Mesenchymal stem cell (in vitro differentiated cells and primary cell): ENCODE measurements at regions not wholly inside any gene's neighbourhood (a gene's known extent, or its start where the extent isn't known, plus 50 kb on each side); places are given as distances from the start of the nearest gene placed in this dataset.

Source experiments
- DNase-seq: peaks from one replicate; pipeline ENCODE4 v3.0.0-alpha.2; 2013
- H2AFZ ChIP-seq: one replicate; pipeline ENCODE4 v1.6.1; 2013; ENCODE audit warnings: low read depth, mild to moderate bottlenecking, control low read depth, inconsistent platforms, low read length, moderate library complexity
- H2AK5ac ChIP-seq: 2 replicates; pipeline ENCODE4 v1.6.1; 2013; ENCODE audit warnings: low read length, moderate library complexity, mild to moderate bottlenecking, inconsistent platforms; ENCODE audit not compliant: severe bottlenecking
- H2BK120ac ChIP-seq: one replicate; pipeline ENCODE4 v1.6.1; 2013; ENCODE audit warnings: low read depth, mild to moderate bottlenecking, inconsistent platforms, low read length, moderate library complexity
- H2BK12ac ChIP-seq, 2 experiments: one replicate each; pipeline ENCODE4 v1.6.1; 2013; ENCODE audit warnings: inconsistent platforms in 2 of 2, low read length in 2 of 2, mild to moderate bottlenecking in 2 of 2, moderate library complexity in 2 of 2, control low read depth in 1 of 2
- H2BK15ac ChIP-seq: one replicate; pipeline ENCODE4 v1.6.1; 2013; ENCODE audit warnings: mild to moderate bottlenecking, low read depth, inconsistent platforms; ENCODE audit not compliant: poor library complexity, severe bottlenecking
- H2BK5ac ChIP-seq: 2 replicates; pipeline ENCODE4 v1.6.1; 2013; ENCODE audit warnings: low read depth, mild to moderate bottlenecking, low read length, control low read depth, inconsistent platforms; ENCODE audit not compliant: poor library complexity, severe bottlenecking
- H3K14ac ChIP-seq, 2 experiments: one replicate each; pipeline ENCODE4 v1.6.1; 2013; ENCODE audit warnings: inconsistent platforms in 2 of 2, low read length in 2 of 2, control low read depth in 1 of 2, mild to moderate bottlenecking in 1 of 2, moderate library complexity in 1 of 2
- H3K18ac ChIP-seq, 2 experiments: one replicate each; pipeline ENCODE4 v1.6.1; 2013; ENCODE audit warnings: inconsistent platforms in 2 of 2, low read length in 2 of 2, control low read depth in 1 of 2, low read depth in 1 of 2, mild to moderate bottlenecking in 1 of 2
- H3K23ac ChIP-seq, 2 experiments: one replicate each; pipeline ENCODE4 v1.6.1; 2013; ENCODE audit warnings: inconsistent platforms in 2 of 2, low read length in 2 of 2, mild to moderate bottlenecking in 2 of 2, moderate library complexity in 2 of 2, control low read depth in 1 of 2
- H3K27ac ChIP-seq: 2 replicates; pipeline ENCODE4 v1.5.1; 2013; ENCODE audit warnings: mild to moderate bottlenecking, moderate library complexity, low read length, control low read depth, inconsistent platforms; ENCODE audit not compliant: poor library complexity, severe bottlenecking
- H3K27me3 ChIP-seq, 2 experiments: 2 replicates each; pipeline versions ENCODE4 v1.6.1 to v1.7.0; 2013; ENCODE audit warnings: low read length in 2 of 2, mild to moderate bottlenecking in 2 of 2, moderate library complexity in 2 of 2, control low read depth in 1 of 2, inconsistent platforms in 1 of 2; ENCODE audit not compliant: control insufficient read depth in 1 of 2, insufficient read depth in 1 of 2
- H3K36me3 ChIP-seq, 2 experiments: 2 replicates each; pipeline versions ENCODE4 v1.6.1 to v1.7.0; 2013; ENCODE audit warnings: low read length in 2 of 2, control low read depth in 1 of 2, inconsistent platforms in 1 of 2, low read depth in 1 of 2, mild to moderate bottlenecking in 1 of 2; ENCODE audit not compliant: insufficient read depth in 2 of 2, control insufficient read depth in 1 of 2
- H3K4ac ChIP-seq, 2 experiments: one replicate each; pipeline ENCODE4 v1.6.1; 2013; ENCODE audit warnings: inconsistent platforms in 2 of 2, low read length in 2 of 2, mild to moderate bottlenecking in 2 of 2, moderate library complexity in 2 of 2, control low read depth in 1 of 2, low read depth in 1 of 2
- H3K4me1 ChIP-seq: 2 replicates; pipeline ENCODE4 v1.6.1; 2013; ENCODE audit warnings: low read depth, low read length, control low read depth; ENCODE audit not compliant: control insufficient read depth, insufficient read depth
- H3K4me2 ChIP-seq: 2 replicates; pipeline ENCODE4 v1.6.1; 2013; ENCODE audit warnings: low read length, mild to moderate bottlenecking, inconsistent platforms; ENCODE audit not compliant: poor library complexity, severe bottlenecking
- H3K4me3 ChIP-seq, 2 experiments: 2 replicates each; pipeline versions ENCODE4 v1.5.1 to v1.7.0; 2013; ENCODE audit warnings: low read length in 2 of 2, mild to moderate bottlenecking in 2 of 2, control low read depth in 1 of 2, low read depth in 1 of 2; ENCODE audit not compliant: insufficient read depth in 1 of 2
- H3K79me1 ChIP-seq: replicated peaks from 2 replicates; pipeline ENCODE4 v1.6.1; 2013; ENCODE audit warnings: mild to moderate bottlenecking, control low read depth, low read length, inconsistent platforms; ENCODE audit not compliant: poor library complexity, severe bottlenecking
- H3K9ac ChIP-seq: 2 replicates; pipeline ENCODE4 v1.7.0; 2013; ENCODE audit warnings: mild to moderate bottlenecking, low read length, moderate library complexity
- H3K9me3 ChIP-seq: 2 replicates; pipeline ENCODE4 v1.7.0; 2013; ENCODE audit warnings: mild to moderate bottlenecking, low read length; ENCODE audit not compliant: control insufficient read depth
- H4K8ac ChIP-seq: one replicate; pipeline ENCODE4 v1.6.1; 2013; ENCODE audit warnings: inconsistent platforms, mild to moderate bottlenecking, low read length, moderate library complexity
- H4K91ac ChIP-seq: one replicate; pipeline ENCODE4 v1.6.1; 2013; ENCODE audit warnings: mild to moderate bottlenecking, low read length, inconsistent platforms
- WGBS: methylation state at CpG from one replicate; pipeline ENCODE4 v1.1.7; 2013; ENCODE audit warnings: mixed read lengths; 5-methylcytosine and 5-hydroxymethylcytosine counted together

GRCh38 chr13:46994492-46994891 lies 97.6 kb upstream of the HTR2A start:
- Histone ChIP-seq H3K4ac (no peak overlapping the region), H4K8ac (peak overlapping the region; percentile 57), H3K18ac (no peak overlapping the region), H3K9ac (no peak overlapping the region), H3K79me1 (no peaks in the 10 kb centered on the region), H3K36me3 (no peaks in the 10 kb centered on the region), H2BK12ac (no peak overlapping the region), H3K4me1 (no peaks in the 10 kb centered on the region), H3K9me3 (no peaks in the 10 kb centered on the region), H2BK5ac (no peak overlapping the region), H3K4me3 (no peak overlapping the region), H3K27me3 (no peaks in the 10 kb centered on the region), H2AFZ (no peak overlapping the region), H2AK5ac (no peak overlapping the region), H3K14ac (no peak overlapping the region), H2BK15ac (no peak overlapping the region), H3K4me2 (no peak overlapping the region), H3K27ac (no peak overlapping the region), H2BK120ac (no peak overlapping the region), H3K23ac (no peak overlapping the region), H4K91ac (no peak overlapping the region)
- WGBS, result 95% methylated on average over 6 of the region's 7 CpGs
- no peak for DNase-seq

- Histone ChIP-seq H3K36me3 (no peaks in the 10 kb centered on the region), H3K9me3 (no peaks in the 10 kb centered on the region), H2AK5ac (no peak overlapping the region), H3K4ac (no peak overlapping the region), H3K79me1 (no peaks in the 10 kb centered on the region), H3K23ac (no peak overlapping the region), H2BK5ac (no peak overlapping the region), H3K27me3 (no peaks in the 10 kb centered on the region), H2AFZ (no peak overlapping the region), H3K4me3 (no peak overlapping the region), H4K91ac (no peak overlapping the region), H3K18ac (no peak overlapping the region), H3K4me1 (no peaks in the 10 kb centered on the region), H3K14ac (no peak overlapping the region), H4K8ac (no peak overlapping the region), H2BK12ac (no peak overlapping the region), H2BK120ac (no peak overlapping the region), H3K4me2 (no peak overlapping the region), H3K27ac (no peak overlapping the region), H2BK15ac (no peak overlapping the region), H3K9ac (no peak overlapping the region)
- no peak for DNase-seq
- 92% methylated on average over 3 of the region's 3 CpGs for WGBS
These were observed 95.6 kb upstream of the HTR2A start for GRCh38 chr13:46992383-46992952.

GRCh38 chr13:46983881-46984280 lies 87.0 kb upstream of the HTR2A start:
- no peak overlapping the region for H2AK5ac ChIP-seq
- H3K79me1 ChIP-seq, result no peaks in the 10 kb centered on the region
- no peak overlapping the region for H2AFZ ChIP-seq
- H2BK120ac ChIP-seq, result no peak overlapping the region
- no peaks in the 10 kb centered on the region for H3K4me1 ChIP-seq
- no peak overlapping the region for H3K23ac ChIP-seq
- no peak overlapping the region for H3K4me2 ChIP-seq
- DNase-seq, result peak; percentile 55
- no peak overlapping the region for H2BK5ac ChIP-seq
- H2BK15ac ChIP-seq, result no peak overlapping the region
- 55% methylated on average over 1 of the region's 1 CpG for WGBS
- no peak overlapping the region for H3K4me3 ChIP-seq
- H3K27me3 ChIP-seq, result no peaks in the 10 kb centered on the region
- peaks cover 6% of the 10 kb centered on the region for H3K9me3 ChIP-seq
- H3K36me3 ChIP-seq, result no peaks in the 10 kb centered on the region
- H4K91ac ChIP-seq, result no peak overlapping the region
- no peak overlapping the region for H3K14ac ChIP-seq
- no peak overlapping the region for H2BK12ac ChIP-seq
- no peak overlapping the region for H3K9ac ChIP-seq
- H3K27ac ChIP-seq, result no peak overlapping the region
- H3K18ac ChIP-seq, result peak overlapping the region in 1 of 2 experiments; percentile 48
- H3K4ac ChIP-seq, result no peak overlapping the region
- H4K8ac ChIP-seq, result no peak overlapping the region

DNA sequence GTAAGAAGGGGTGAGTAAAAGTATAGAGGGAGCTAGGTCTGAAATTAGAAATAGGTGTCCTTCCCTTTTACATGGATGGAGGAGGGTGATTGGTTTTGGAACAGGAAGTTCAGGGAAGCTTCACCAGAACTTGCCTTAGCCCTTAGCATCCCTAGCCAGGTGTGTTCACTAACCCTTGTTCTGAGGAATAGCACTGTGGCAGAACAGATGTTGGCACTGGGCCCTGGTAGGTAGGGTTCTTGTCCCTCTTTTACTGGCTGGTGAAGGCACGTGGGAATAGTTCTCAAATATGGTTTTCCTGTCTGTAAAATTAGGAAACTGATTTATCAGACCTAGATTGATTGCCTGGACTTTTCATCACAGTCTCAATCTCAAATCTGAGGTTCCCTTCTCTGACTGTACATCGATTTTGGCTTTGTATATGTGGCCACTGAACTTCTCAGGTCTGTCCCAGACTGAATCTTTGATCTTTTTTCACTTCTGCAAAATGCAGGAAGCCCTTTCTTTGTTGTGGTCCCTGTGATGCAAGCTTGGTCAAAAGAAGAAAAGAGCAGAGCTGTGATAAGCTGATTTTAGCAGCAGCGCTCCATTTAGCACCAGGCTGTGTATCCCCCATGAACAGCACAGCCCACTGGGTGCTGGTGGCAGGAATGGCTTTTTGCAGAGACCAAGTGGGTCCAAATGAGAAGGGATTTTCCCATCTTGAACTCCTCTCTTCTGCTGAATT lies 86.2 kb upstream of the HTR2A start:
- H2BK12ac ChIP-seq, result peak overlapping the region; percentile 71 to 77
- H3K14ac ChIP-seq, result peak overlapping the region in 1 of 2 experiments; percentile 65
- H3K27me3 ChIP-seq, result no peaks in the 10 kb centered on the region
- H3K4ac ChIP-seq, result peak overlapping the region in 1 of 2 experiments; percentile 58
- H3K4me3 ChIP-seq, result no peak overlapping the region
- no peak overlapping the region for H4K8ac ChIP-seq
- H2BK15ac ChIP-seq, result peak overlapping the region; percentile 19
- no peak for DNase-seq
- no peak overlapping the region for H4K91ac ChIP-seq
- H2BK5ac ChIP-seq, result no peak overlapping the region
- H3K79me1 ChIP-seq, result no peaks in the 10 kb centered on the region
- H3K36me3 ChIP-seq, result no peaks in the 10 kb centered on the region
- no peak overlapping the region for H3K9ac ChIP-seq
- no peak overlapping the region for H2AFZ ChIP-seq
- H3K9me3 ChIP-seq, result peaks cover 6% of the 10 kb centered on the region
- no peak overlapping the region for H3K23ac ChIP-seq
- H3K27ac ChIP-seq, result no peak overlapping the region
- no peak overlapping the region for H3K4me2 ChIP-seq
- H2AK5ac ChIP-seq, result no peak overlapping the region
- no peaks in the 10 kb centered on the region for H3K4me1 ChIP-seq
- peak overlapping the region; percentile 0 to 81 for H3K18ac ChIP-seq
- 97% methylated on average over 3 of the region's 3 CpGs for WGBS
- no peak overlapping the region for H2BK120ac ChIP-seq
